ENCODE measurements at regions not wholly inside any gene's neighbourhood (a gene's known extent, or its start where the extent isn't known, plus 50 kb on each side); places are given as distances from the start of the nearest gene placed in this dataset.
"Not testable (repeated sequence)": the region's sequence is repeated elsewhere in the genome, so short reads cannot be mapped to it uniquely, and the experiment has no call there.

- no peaks in the 10 kb centered on the region for H3K27me3 ChIP-seq (replicated peaks; ENCODE audit: insufficient read depth, low read length)
- H3K27ac ChIP-seq (ENCODE audit: low read length): 0 out of 2 replicates have a peak overlapping the region, but pooled peaks have one; percentile 96
- no peak overlapping the region for H3K4me3 ChIP-seq (ENCODE audit: low read length)
- H3K4me1 ChIP-seq (ENCODE audit: low read length): peaks cover 27% of the 10 kb centered on the region
- no peaks in the 10 kb centered on the region for H3K36me3 ChIP-seq (replicated peaks; ENCODE audit: insufficient read depth, low read length)
- H3K79me2 ChIP-seq (ENCODE audit: low read length): no peaks in the 10 kb centered on the region
- DNase-seq: no peak
- no peaks in the 10 kb centered on the region for H3K9me2 ChIP-seq (replicated peaks; ENCODE audit: insufficient read depth, low read length)
- peaks cover 28% of the 10 kb centered on the region for H3F3A ChIP-seq (ENCODE audit: insufficient read depth, low read length)
- no peak for TF ChIP-seq EZH2phosphoT487 (IDR thresholded peaks at IDR 0.05; ENCODE audit: low read length)
- no peak for TF ChIP-seq EZH2 (optimal IDR thresholded peaks at IDR 0.05; ENCODE audit: low read depth, low read length)
- TF ChIP-seq CTCF (IDR thresholded peaks at IDR 0.05; ENCODE audit: low read length): no peak
- no peaks in the 10 kb centered on the region for H4K20me1 ChIP-seq (ENCODE audit: insufficient read depth, low read length)
- H3K9me3 ChIP-seq (replicated peaks; ENCODE audit: insufficient read depth, low read length): no peaks in the 10 kb centered on the region
- no peak overlapping the region for H2AFZ ChIP-seq (ENCODE audit: low read length)
- H3K4me2 ChIP-seq (ENCODE audit: low read depth, low read length): peak overlapping the region; percentile 64; the same call in 1 of the 2 replicates
- H3K9ac ChIP-seq (ENCODE audit: low read length): no peak overlapping the region
These were observed 74.2 kb upstream of the ID2 start for GRCh38 chr2:8607606-8608005.

- peaks cover 28% of the 10 kb centered on the region for H3F3A ChIP-seq (ENCODE audit: insufficient read depth, low read length)
- H3K36me3 ChIP-seq (replicated peaks; ENCODE audit: insufficient read depth, low read length): no peaks in the 10 kb centered on the region
- H3K9me2 ChIP-seq (replicated peaks; ENCODE audit: insufficient read depth, low read length): no peaks in the 10 kb centered on the region
- H4K20me1 ChIP-seq (ENCODE audit: insufficient read depth, low read length): no peaks in the 10 kb centered on the region
- H3K4me3 ChIP-seq (ENCODE audit: low read length): no peak overlapping the region
- no peak overlapping the region for H3K9ac ChIP-seq (ENCODE audit: low read length)
- H3K4me2 ChIP-seq (ENCODE audit: low read depth, low read length): no peak overlapping the region
- TF ChIP-seq EZH2phosphoT487 (IDR thresholded peaks at IDR 0.05; ENCODE audit: low read length) (no peak), CTCF (IDR thresholded peaks at IDR 0.05; ENCODE audit: low read length) (no peak), EZH2 (optimal IDR thresholded peaks at IDR 0.05; ENCODE audit: low read depth, low read length) (no peak)
- H3K27me3 ChIP-seq (replicated peaks; ENCODE audit: insufficient read depth, low read length): no peaks in the 10 kb centered on the region
- H3K4me1 ChIP-seq (ENCODE audit: low read length): peaks cover 27% of the 10 kb centered on the region
- no peaks in the 10 kb centered on the region for H3K9me3 ChIP-seq (replicated peaks; ENCODE audit: insufficient read depth, low read length)
- no peaks in the 10 kb centered on the region for H3K79me2 ChIP-seq (ENCODE audit: low read length)
- no peak for DNase-seq
- H2AFZ ChIP-seq (ENCODE audit: low read length): no peak overlapping the region
- H3K27ac ChIP-seq (ENCODE audit: low read length): no peak overlapping the region
These were observed 73.4 kb upstream of the ID2 start for GRCh38 chr2:8608411-8608954.

- no peak overlapping the region for H3K9ac ChIP-seq (ENCODE audit: low read length)
- no peaks in the 10 kb centered on the region for H3K9me2 ChIP-seq (replicated peaks; ENCODE audit: insufficient read depth, low read length)
These were observed 72.5 kb upstream of the ID2 start for GRCh38 chr2:8609357-8609811.

GRCh38 chr2:8610775-8611174, 71.1 kb upstream of the ID2 start:
- not testable (repeated sequence) for H3K27ac ChIP-seq (ENCODE audit: low read length); H4K20me1 ChIP-seq (ENCODE audit: insufficient read depth, low read length); H3K36me3 ChIP-seq (replicated peaks; ENCODE audit: insufficient read depth, low read length); H3K79me2 ChIP-seq (ENCODE audit: low read length); H3K27me3 ChIP-seq (replicated peaks; ENCODE audit: insufficient read depth, low read length); H3K4me2 ChIP-seq (ENCODE audit: low read depth, low read length); H3K9ac ChIP-seq (ENCODE audit: low read length); H3K4me3 ChIP-seq (ENCODE audit: low read length); DNase-seq; H3K9me2 ChIP-seq (replicated peaks; ENCODE audit: insufficient read depth, low read length); H2AFZ ChIP-seq (ENCODE audit: low read length); H3K9me3 ChIP-seq (replicated peaks; ENCODE audit: insufficient read depth, low read length)
- Histone ChIP-seq H3F3A (ENCODE audit: insufficient read depth, low read length) (peaks cover 19% of the 10 kb centered on the region), H3K4me1 (ENCODE audit: low read length) (peaks cover 18% of the 10 kb centered on the region)

More at GRCh38 chr2:8609357-8609811, 72.5 kb upstream of the ID2 start:
- H3K27ac ChIP-seq (ENCODE audit: low read length): no peak overlapping the region
- H3K4me1 ChIP-seq (ENCODE audit: low read length): peaks cover 27% of the 10 kb centered on the region
- H3K9me3 ChIP-seq (replicated peaks; ENCODE audit: insufficient read depth, low read length): no peaks in the 10 kb centered on the region
- H3K4me2 ChIP-seq (ENCODE audit: low read depth, low read length): no peak overlapping the region
- no peaks in the 10 kb centered on the region for H3K27me3 ChIP-seq (replicated peaks; ENCODE audit: insufficient read depth, low read length)
- no peak for DNase-seq
- no peaks in the 10 kb centered on the region for H4K20me1 ChIP-seq (ENCODE audit: insufficient read depth, low read length)
- no peak for TF ChIP-seq CTCF (IDR thresholded peaks at IDR 0.05; ENCODE audit: low read length)
- no peak for TF ChIP-seq EZH2 (optimal IDR thresholded peaks at IDR 0.05; ENCODE audit: low read depth, low read length)
- no peak for TF ChIP-seq EZH2phosphoT487 (IDR thresholded peaks at IDR 0.05; ENCODE audit: low read length)
- no peaks in the 10 kb centered on the region for H3K79me2 ChIP-seq (ENCODE audit: low read length)
- peaks cover 28% of the 10 kb centered on the region for H3F3A ChIP-seq (ENCODE audit: insufficient read depth, low read length)
- no peak overlapping the region for H2AFZ ChIP-seq (ENCODE audit: low read length)
- H3K4me3 ChIP-seq (ENCODE audit: low read length): no peak overlapping the region
- no peaks in the 10 kb centered on the region for H3K36me3 ChIP-seq (replicated peaks; ENCODE audit: insufficient read depth, low read length)
